Stimulated activated naive CD4-positive, alpha-beta T cell (primary cell): ENCODE measurements at regions not wholly inside any gene's neighbourhood (a gene's known extent, or its start where the extent isn't known, plus 50 kb on each side); places are given as distances from the start of the nearest gene placed in this dataset.
"Not testable (repeated sequence)": the region's sequence is repeated elsewhere in the genome, so short reads cannot be mapped to it uniquely, and the experiment has no call there.

ENCODE experiments used
- DNase-seq, 6 experiments: peaks; one replicate each; lab custom pipeline; 2025; lab: John Stamatoyannopoulos, UW

GRCh38 chr1:5638582-5638981 is 353.6 kb downstream of the NPHP4 start:
- no peak for DNase-seq

GRCh38 chr1:5637171-5637570 is 355.1 kb downstream of the NPHP4 start:
- no peak for DNase-seq

GRCh38 chr1:5634893-5635292 is 357.3 kb downstream of the NPHP4 start:
- DNase-seq = no peak

GRCh38 chr1:5632814-5633213 is 359.4 kb downstream of the NPHP4 start:
- DNase-seq = no peak

- no peak for DNase-seq
These were observed 360.0 kb downstream of the NPHP4 start for GRCh38 chr1:5632224-5632623.

GRCh38 chr1:5628416-5628815 is 363.8 kb downstream of the NPHP4 start:
- DNase-seq = no peak

GRCh38 chr1:5623399-5623798 is 368.8 kb downstream of the NPHP4 start:
- no peak for DNase-seq

GRCh38 chr1:5622412-5622811 is 369.8 kb downstream of the NPHP4 start:
- no peak for DNase-seq

- no peak for DNase-seq
These were observed 370.5 kb downstream of the NPHP4 start for GRCh38 chr1:5621692-5622091.

GRCh38 chr1:5620997-5621396 is 371.2 kb downstream of the NPHP4 start:
- no peak for DNase-seq

- no peak for DNase-seq
These were observed 371.8 kb downstream of the NPHP4 start for GRCh38 chr1:5620418-5620817.

GRCh38 chr1:5619469-5619868 is 372.8 kb downstream of the NPHP4 start:
- DNase-seq = no peak

- DNase-seq = no peak
These were observed 374.7 kb downstream of the NPHP4 start for GRCh38 chr1:5617546-5617945.

GRCh38 chr1:5617179-5617520 is 375.1 kb downstream of the NPHP4 start:
- no peak for DNase-seq

- no peak for DNase-seq
These were observed 375.7 kb downstream of the NPHP4 start for GRCh38 chr1:5616366-5617178.

- DNase-seq = no peak
These were observed 377.1 kb downstream of the NPHP4 start for GRCh38 chr1:5615076-5615475.

GRCh38 chr1:5613900-5614299 is 378.3 kb downstream of the NPHP4 start:
- no peak for DNase-seq

GRCh38 chr1:5611851-5612250 is 380.4 kb downstream of the NPHP4 start:
- no peak for DNase-seq

- DNase-seq = no peak
These were observed 380.8 kb downstream of the NPHP4 start for GRCh38 chr1:5611431-5611830.

GRCh38 chr1:5610432-5610831 is 381.8 kb downstream of the NPHP4 start:
- DNase-seq = no peak

- no peak for DNase-seq
These were observed 388.7 kb downstream of the NPHP4 start for GRCh38 chr1:5603353-5604104.

- not testable (repeated sequence) for DNase-seq
These were observed 389.5 kb downstream of the NPHP4 start for GRCh38 chr1:5602718-5603117.

- no peak for DNase-seq
These were observed 390.7 kb downstream of the NPHP4 start for GRCh38 chr1:5601516-5601915.

- DNase-seq = no peak
These were observed 392.7 kb downstream of the NPHP4 start for GRCh38 chr1:5599541-5599940.
